OCI-LY1 (cell line): ENCODE measurements at regions not wholly inside any gene's neighbourhood (a gene's known extent, or its start where the extent isn't known, plus 50 kb on each side); places are given as distances from the start of the nearest gene placed in this dataset.

ENCODE experiments used
- CTCF ChIP-seq: fragments of 200-600 bp; sonication (generic), shearing (Covaris generic); IDR thresholded peaks from 2 replicates; pipeline ENCODE4 v1.5.1; 2017; ENCODE audit warnings: mild to moderate bottlenecking, antibody characterized with exemption, low read length, moderate library complexity, mixed read lengths
- EZH2 ChIP-seq: fragments of 200-600 bp; sonication (generic), shearing (Covaris generic); IDR thresholded peaks from 2 replicates; pipeline ENCODE4 v1.8.0; 2017; ENCODE audit warnings: borderline replicate concordance, mixed run types, mild to moderate bottlenecking, antibody characterized with exemption, low read length, moderate library complexity, mixed read lengths

- TF ChIP-seq CTCF: no peak
- no peak for TF ChIP-seq EZH2
Observed at GRCh38 chr2:103962670-103963069, 891.2 kb upstream of the POU3F3 start.
